Esophagus squamous epithelium (tissue), 5 donors: ENCODE measurements at regions not wholly inside any gene's neighbourhood (a gene's known extent, or its start where the extent isn't known, plus 50 kb on each side); places are given as distances from the start of the nearest gene placed in this dataset.
A peak's percentile ranks its signal among the peaks of the same experiment; 100 is the strongest.

Experiments used
- DNase-seq: peaks from one replicate; lab custom pipeline; 2025; lab: John Stamatoyannopoulos, UW
- H3K27ac ChIP-seq, 4 donors: fragments of 200-600 bp; sonication (generic); one replicate each; pipeline ENCODE4 v1.5.1; 2016 to 2019; ENCODE audit warnings: mild to moderate bottlenecking in 1 of 4
- H3K27me3 ChIP-seq, 4 donors: fragments of 200-600 bp; sonication (generic); 1 replicate in 3 of 4; 2 replicates in 1 of 4; pipeline versions ENCODE4 v1.5.1 to v1.6.0; 2017 to 2021; ENCODE audit warnings: antibody characterized with exemption in 1 of 4
- H3K36me3 ChIP-seq, 3 donors: fragments of 200-600 bp; sonication (generic); one replicate each; pipeline ENCODE4 v1.5.1; 2016 to 2019
- H3K4me1 ChIP-seq, 3 donors: fragments of 200-600 bp; sonication (generic); one replicate each; pipeline ENCODE4 v1.5.1; 2017 to 2019
- H3K4me3 ChIP-seq, 4 donors: fragments of 200-600 bp; sonication (generic); 1 replicate in 3 of 4; 2 replicates in 1 of 4; pipeline ENCODE4 v1.5.1; 2016 to 2019; ENCODE audit warnings: mild to moderate bottlenecking in 2 of 4, moderate library complexity in 1 of 4
- H3K9me3 ChIP-seq, 3 donors: fragments of 200-600 bp; sonication (generic); one replicate each; pipeline ENCODE4 v1.5.1; 2016 to 2019
- POLR2A ChIP-seq, 4 donors: fragments of 450-650 bp; IDR thresholded peaks; one replicate each; pipeline ENCODE4 v1.6.1; 2017; ENCODE audit warnings: antibody characterized with exemption in 4 of 4, mild to moderate bottlenecking in 4 of 4, moderate library complexity in 3 of 4
- WGBS, 2 donors: methylation state at CpG; one replicate each; pipeline ENCODE4 v1.1.5; 2018; 5-methylcytosine and 5-hydroxymethylcytosine counted together
- intact Hi-C: fragments of 100-400 bp; cut with DNase I; formaldehyde crosslinking; loops from one replicate; pipeline ENCODE4 v1.15.0; 2022
- TF ChIP-seq, protein P1 (sequence below), 6 experiments: fragments of 450-650 bp in 4 of 6; fragments of 200-600 bp in 2 of 6; sonication (generic) in 2 of 6; IDR thresholded peaks; one replicate each; pipeline ENCODE4 v1.5.1; 2016 to 2019; ENCODE audit warnings: antibody characterized with exemption in 6 of 6, mild to moderate bottlenecking in 4 of 6, moderate library complexity in 4 of 6
- donor health status: DM: yes; HTN: yes; CAD: no.

DNA sequence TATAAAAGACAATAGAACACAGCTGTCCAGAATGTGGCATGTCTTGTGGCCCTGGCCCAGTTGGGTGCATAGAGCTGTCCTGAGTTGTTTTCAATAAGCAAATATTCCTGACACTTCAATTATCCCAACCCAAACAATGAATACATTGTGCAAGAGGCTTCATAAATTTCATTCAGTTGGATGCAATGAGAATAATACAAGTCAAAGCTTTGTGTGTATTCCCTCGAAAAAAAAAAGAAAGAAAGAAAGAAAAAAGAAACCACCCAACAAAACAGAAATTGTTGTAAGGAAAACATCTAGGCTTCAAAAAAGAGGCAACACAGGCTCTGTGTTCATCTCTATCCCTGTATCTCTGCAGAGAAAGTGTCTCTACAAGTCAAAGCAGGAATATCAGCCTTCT is 138.7 kb upstream of the ADO start:
- no peak for TF ChIP-seq POLR2A (IDR thresholded peaks at IDR 0.05)
- TF ChIP-seq, protein P1, sequence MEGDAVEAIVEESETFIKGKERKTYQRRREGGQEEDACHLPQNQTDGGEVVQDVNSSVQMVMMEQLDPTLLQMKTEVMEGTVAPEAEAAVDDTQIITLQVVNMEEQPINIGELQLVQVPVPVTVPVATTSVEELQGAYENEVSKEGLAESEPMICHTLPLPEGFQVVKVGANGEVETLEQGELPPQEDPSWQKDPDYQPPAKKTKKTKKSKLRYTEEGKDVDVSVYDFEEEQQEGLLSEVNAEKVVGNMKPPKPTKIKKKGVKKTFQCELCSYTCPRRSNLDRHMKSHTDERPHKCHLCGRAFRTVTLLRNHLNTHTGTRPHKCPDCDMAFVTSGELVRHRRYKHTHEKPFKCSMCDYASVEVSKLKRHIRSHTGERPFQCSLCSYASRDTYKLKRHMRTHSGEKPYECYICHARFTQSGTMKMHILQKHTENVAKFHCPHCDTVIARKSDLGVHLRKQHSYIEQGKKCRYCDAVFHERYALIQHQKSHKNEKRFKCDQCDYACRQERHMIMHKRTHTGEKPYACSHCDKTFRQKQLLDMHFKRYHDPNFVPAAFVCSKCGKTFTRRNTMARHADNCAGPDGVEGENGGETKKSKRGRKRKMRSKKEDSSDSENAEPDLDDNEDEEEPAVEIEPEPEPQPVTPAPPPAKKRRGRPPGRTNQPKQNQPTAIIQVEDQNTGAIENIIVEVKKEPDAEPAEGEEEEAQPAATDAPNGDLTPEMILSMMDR (IDR thresholded peaks at IDR 0.05): no peak
- Histone ChIP-seq H3K36me3 (no peaks in the 10 kb centered on the region), H3K4me1 (no peaks in the 10 kb centered on the region), H3K27me3 (no peaks in the 10 kb centered on the region), H3K27ac (no peak overlapping the region), H3K9me3 (no peaks in the 10 kb centered on the region), H3K4me3 (no peak overlapping the region)
- intact Hi-C loops: no loop called here
- WGBS, 2 donors: 48 to 55% methylated on average over 1 of the region's 1 CpG
- no peak for DNase-seq

DNA sequence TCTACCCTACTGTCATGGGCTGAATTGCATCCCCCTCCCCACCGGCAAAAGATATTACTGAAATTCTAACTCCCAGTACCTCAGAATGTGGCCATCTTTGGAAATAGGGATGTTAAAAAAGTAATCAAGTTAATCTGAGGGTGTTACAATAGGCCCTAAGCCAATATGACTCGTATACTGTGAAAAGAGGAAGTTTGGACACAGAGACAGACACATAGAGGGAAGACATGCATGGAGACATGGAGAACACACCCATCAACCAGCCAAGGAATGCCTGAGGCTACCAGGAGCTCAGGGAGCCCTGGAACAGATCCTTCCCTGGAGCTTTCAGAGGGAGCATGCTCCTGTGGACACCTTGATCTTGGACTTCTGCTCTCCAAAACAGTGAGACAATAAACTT is 138.2 kb upstream of the ADO start:
- DNase-seq: no peak
- TF ChIP-seq POLR2A (IDR thresholded peaks at IDR 0.05): no peak
- TF ChIP-seq, protein P1 (IDR thresholded peaks at IDR 0.05): no peak
- 54 to 56% methylated on average over 2 of the region's 2 CpGs for WGBS, 2 donors

DNA sequence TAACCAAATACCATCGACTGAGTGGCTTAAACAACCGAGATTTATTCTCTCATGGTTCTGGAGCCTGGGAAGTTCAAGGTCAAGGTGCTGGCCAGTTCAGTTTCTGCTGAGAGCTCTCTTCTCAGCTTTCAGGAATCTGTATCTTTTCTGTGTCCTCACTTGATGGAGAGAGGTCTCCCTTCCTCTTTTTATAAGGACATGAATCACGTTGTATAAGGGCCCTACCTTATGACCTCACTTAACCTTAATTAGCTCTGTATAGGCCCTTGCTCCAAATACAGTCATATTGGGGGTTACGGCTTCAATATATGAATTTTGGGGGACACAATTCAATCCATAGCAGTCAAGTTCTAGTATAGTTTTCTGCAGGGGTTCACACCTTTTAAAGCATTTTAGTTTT is 135.2 kb upstream of the ADO start:
- no peak overlapping the region for H3K27ac ChIP-seq
- TF ChIP-seq POLR2A (IDR thresholded peaks at IDR 0.05): no peak
- TF ChIP-seq, protein P1 (IDR thresholded peaks at IDR 0.05): no peak
- no peaks in the 10 kb centered on the region for H3K27me3 ChIP-seq
- H3K36me3 ChIP-seq: no peaks in the 10 kb centered on the region
- no peaks in the 10 kb centered on the region for H3K4me1 ChIP-seq
- 62 to 64% methylated on average over 4 of the region's 4 CpGs for WGBS, 2 donors
- H3K9me3 ChIP-seq: no peaks in the 10 kb centered on the region
- H3K4me3 ChIP-seq: no peak overlapping the region
- intact Hi-C loops: no loop called here
- DNase-seq: no peak

More for the DNA sequence above, 138.2 kb upstream of the ADO start:
- H3K36me3 ChIP-seq: no peaks in the 10 kb centered on the region
- H3K27me3 ChIP-seq: no peaks in the 10 kb centered on the region
- intact Hi-C loops: no loop called here
- H3K9me3 ChIP-seq: no peaks in the 10 kb centered on the region
- no peak overlapping the region for H3K4me3 ChIP-seq
- no peak overlapping the region for H3K27ac ChIP-seq
- no peaks in the 10 kb centered on the region for H3K4me1 ChIP-seq

DNA sequence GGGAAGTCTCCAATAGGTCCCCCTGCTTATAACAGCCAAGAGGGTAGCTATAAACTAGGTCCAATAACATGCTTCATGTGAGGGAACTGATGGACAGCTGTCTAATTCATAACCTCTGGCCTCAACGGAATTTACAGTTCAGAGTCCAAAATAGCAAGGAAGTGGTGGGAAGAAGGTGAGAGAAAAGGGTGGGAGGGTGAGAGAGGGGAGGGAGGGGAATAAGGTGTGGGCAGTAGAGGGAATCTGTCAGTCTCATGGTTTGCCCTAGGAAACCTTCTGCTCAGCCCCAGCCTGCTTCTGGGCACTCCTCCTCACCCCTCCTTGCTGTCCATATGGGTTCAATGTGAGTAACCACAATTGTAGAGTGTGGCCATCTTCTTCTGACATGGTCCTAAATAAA is 133.4 kb upstream of the ADO start:
- 25 to 64% methylated on average over 1 of the region's 1 CpG for WGBS, 2 donors
- intact Hi-C loops: no loop called here
- no peaks in the 10 kb centered on the region for H3K9me3 ChIP-seq
- no peak for DNase-seq
- no peak overlapping the region for H3K4me3 ChIP-seq
- no peaks in the 10 kb centered on the region for H3K36me3 ChIP-seq
- H3K27ac ChIP-seq: no peak overlapping the region
- TF ChIP-seq, protein P1 (IDR thresholded peaks at IDR 0.05): no peak
- TF ChIP-seq POLR2A (IDR thresholded peaks at IDR 0.05): no peak
- no peaks in the 10 kb centered on the region for H3K27me3 ChIP-seq
- H3K4me1 ChIP-seq: no peaks in the 10 kb centered on the region

DNA sequence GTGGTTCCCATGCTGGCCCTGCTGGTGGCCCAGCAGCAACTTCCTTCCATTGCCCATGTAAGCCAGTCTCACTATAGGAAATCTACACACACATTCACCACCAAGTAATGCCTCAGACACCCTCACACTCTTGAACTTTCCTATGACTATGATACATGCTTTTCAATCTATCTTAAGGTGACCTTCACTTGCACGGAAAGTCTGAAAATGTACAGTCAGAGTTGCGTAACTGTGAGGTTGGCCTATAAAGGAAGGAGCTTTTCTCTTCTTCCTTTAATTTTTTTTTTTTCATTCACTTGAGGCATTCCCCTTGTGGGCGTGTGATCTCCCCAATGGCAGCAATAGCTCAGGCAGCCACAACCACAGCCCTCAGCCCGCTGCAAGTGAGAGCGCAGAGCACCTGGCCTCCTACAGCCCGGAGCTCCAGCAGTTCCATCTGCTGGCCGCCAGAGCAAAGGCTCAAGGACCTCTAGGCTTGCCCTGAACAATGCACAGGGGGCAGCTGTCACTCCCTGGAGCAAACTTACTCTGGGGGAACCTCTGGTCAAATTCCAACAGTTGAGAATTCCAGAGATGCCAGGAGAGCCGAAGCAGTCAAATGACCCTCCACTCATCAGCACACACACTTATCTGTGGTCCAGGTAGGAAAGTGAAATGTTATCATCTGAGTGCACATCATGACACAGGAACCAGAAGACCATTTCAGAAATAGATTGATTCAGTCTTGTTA is 123.1 kb upstream of the ADO start:
- Histone ChIP-seq H3K27ac (no peak overlapping the region), H3K27me3 (no peaks in the 10 kb centered on the region), H3K4me3 (no peak overlapping the region), H3K4me1 (no peaks in the 10 kb centered on the region), H3K9me3 (peaks cover 0 to 9% (median 0%) of the 10 kb centered on the region in 3 donors), H3K36me3 (no peaks in the 10 kb centered on the region)
- 41 to 43% methylated on average over 3 to 4 of the region's 8 CpGs for WGBS, 2 donors
- DNase-seq: no peak
- intact Hi-C loops: no loop called here
- TF ChIP-seq, protein P1 (IDR thresholded peaks at IDR 0.05): peak in 1 of 6 experiments; percentile 18
- no peak for TF ChIP-seq POLR2A (IDR thresholded peaks at IDR 0.05)
